ENCODE measurements at regions not wholly inside any gene's neighbourhood (a gene's known extent, or its start where the extent isn't known, plus 50 kb on each side); places are given as distances from the start of the nearest gene placed in this dataset.

GRCh38 chr11:133713844-133714243, 131.5 kb downstream of the SPATA19 start:
- H3K4me1 ChIP-seq (ENCODE audit: insufficient read depth, low read length): no peaks in the 10 kb centered on the region
- intact Hi-C loops (cut with micrococcal nuclease): no loop called here
- ATAC-seq: no peak
- peaks cover 13% of the 10 kb centered on the region for H3K9me3 ChIP-seq (ENCODE audit: low read length)
- H3K4me3 ChIP-seq (ENCODE audit: low read length): no peak overlapping the region
- no peaks in the 10 kb centered on the region for H3K36me3 ChIP-seq (ENCODE audit: low read depth, low read length)
- H2AFZ ChIP-seq (ENCODE audit: low read length): no peak overlapping the region
- H3K27me3 ChIP-seq (ENCODE audit: low read length): peaks cover 6% of the 10 kb centered on the region; the same call in 1 of the 2 replicates
- H3K4me2 ChIP-seq (ENCODE audit: low read length): no peak overlapping the region
- ChIA-PET POLR2A (ENCODE audit: unreplicated experiment) (no interaction called here), CTCF (no interaction called here)
- no TSS peak for BruUV-seq (replicated peaks)
- no peak overlapping the region for H3K9ac ChIP-seq (ENCODE audit: low read length)
- TF ChIP-seq EZH2phosphoT487 (IDR thresholded peaks at IDR 0.05; ENCODE audit: borderline replicate concordance, low read length) (no peak), CTCF (conservative IDR thresholded peaks at IDR 0.05; ENCODE audit: low read depth, low read length) (no peak), EZH2 (IDR thresholded peaks at IDR 0.05; ENCODE audit: low read length, unreplicated experiment) (no peak)
- no peaks in the 10 kb centered on the region for H4K20me1 ChIP-seq (ENCODE audit: low read length)
- no peaks in the 10 kb centered on the region for H3K79me2 ChIP-seq (ENCODE audit: low read length)
- no peak for DNase-seq
- H3F3A ChIP-seq (ENCODE audit: low read length, unreplicated experiment): no peaks in the 10 kb centered on the region
- H3K9me2 ChIP-seq (replicated peaks; ENCODE audit: low read length): no peaks in the 10 kb centered on the region
- no peak overlapping the region for H3K27ac ChIP-seq (ENCODE audit: low read length)

- ChIA-PET POLR2A (ENCODE audit: unreplicated experiment) (no interaction called here), CTCF (no interaction called here)
- Histone ChIP-seq H2AFZ (ENCODE audit: low read length) (no peak overlapping the region), H3K4me1 (ENCODE audit: insufficient read depth, low read length) (no peaks in the 10 kb centered on the region), H3K4me2 (ENCODE audit: low read length) (no peak overlapping the region), H3K9me3 (ENCODE audit: low read length) (peaks cover 12% of the 10 kb centered on the region), H3K36me3 (ENCODE audit: low read depth, low read length) (no peaks in the 10 kb centered on the region), H3K27me3 (ENCODE audit: low read length) (peaks cover 6% of the 10 kb centered on the region; the same call in 1 of the 2 replicates), H3K4me3 (ENCODE audit: low read length) (no peak overlapping the region), H3F3A (ENCODE audit: low read length, unreplicated experiment) (no peaks in the 10 kb centered on the region), H3K9me2 (replicated peaks; ENCODE audit: low read length) (no peaks in the 10 kb centered on the region), H4K20me1 (ENCODE audit: low read length) (no peaks in the 10 kb centered on the region), H3K27ac (ENCODE audit: low read length) (no peak overlapping the region), H3K79me2 (ENCODE audit: low read length) (no peaks in the 10 kb centered on the region), H3K9ac (ENCODE audit: low read length) (no peak overlapping the region)
- intact Hi-C loops (cut with micrococcal nuclease): no loop called here
- DNase-seq (no peak), ATAC-seq (no peak)
- TF ChIP-seq EZH2 (IDR thresholded peaks at IDR 0.05; ENCODE audit: low read length, unreplicated experiment): no peak
- no peak for TF ChIP-seq CTCF (conservative IDR thresholded peaks at IDR 0.05; ENCODE audit: low read depth, low read length)
- TF ChIP-seq EZH2phosphoT487 (IDR thresholded peaks at IDR 0.05; ENCODE audit: borderline replicate concordance, low read length): no peak
- BruUV-seq (replicated peaks): no TSS peak
Observed at GRCh38 chr11:133713406-133713805, 131.9 kb downstream of the SPATA19 start.

GRCh38 chr11:133712051-133712560, 133.2 kb downstream of the SPATA19 start:
- Histone ChIP-seq H3K9me2 (replicated peaks; ENCODE audit: low read length) (no peaks in the 10 kb centered on the region), H3K36me3 (ENCODE audit: low read depth, low read length) (no peaks in the 10 kb centered on the region), H3K4me1 (ENCODE audit: insufficient read depth, low read length) (no peaks in the 10 kb centered on the region), H2AFZ (ENCODE audit: low read length) (no peak overlapping the region), H3F3A (ENCODE audit: low read length, unreplicated experiment) (no peaks in the 10 kb centered on the region), H3K27ac (ENCODE audit: low read length) (no peak overlapping the region), H3K9me3 (ENCODE audit: low read length) (peaks cover 14% of the 10 kb centered on the region; the same call in 1 of the 2 replicates), H3K4me2 (ENCODE audit: low read length) (no peak overlapping the region), H3K9ac (ENCODE audit: low read length) (no peak overlapping the region), H4K20me1 (ENCODE audit: low read length) (no peaks in the 10 kb centered on the region), H3K27me3 (ENCODE audit: low read length) (peaks cover 6% of the 10 kb centered on the region; the same call in 1 of the 2 replicates), H3K79me2 (ENCODE audit: low read length) (no peaks in the 10 kb centered on the region), H3K4me3 (ENCODE audit: low read length) (no peak overlapping the region)
- intact Hi-C loops (cut with micrococcal nuclease): no loop called here
- BruUV-seq (replicated peaks): no TSS peak
- TF ChIP-seq CTCF (conservative IDR thresholded peaks at IDR 0.05; ENCODE audit: low read depth, low read length) (no peak), EZH2phosphoT487 (IDR thresholded peaks at IDR 0.05; ENCODE audit: borderline replicate concordance, low read length) (no peak), EZH2 (IDR thresholded peaks at IDR 0.05; ENCODE audit: low read length, unreplicated experiment) (no peak)
- CTCF ChIA-PET: no interaction called here
- POLR2A ChIA-PET (ENCODE audit: unreplicated experiment): no interaction called here
- DNase-seq (no peak), ATAC-seq (no peak)
